ENCODE measurements at regions not wholly inside any gene's neighbourhood (a gene's known extent, or its start where the extent isn't known, plus 50 kb on each side); places are given as distances from the start of the nearest gene placed in this dataset.

GRCh38 chr10:28986117-28986792, 302.6 kb upstream of the LYZL1 start (continued):
- TF ChIP-seq SRF (CRISPR knock-in tag; IDR thresholded peaks at IDR 0.05) (no peak), JUN (IDR thresholded peaks at IDR 0.05; ENCODE audit: borderline replicate concordance, low read depth, low read length) (0 out of 2 replicates have a peak, but pooled peaks have one; percentile 32), JUN (CRISPR knock-in tag; IDR thresholded peaks at IDR 0.05; ENCODE audit: borderline replicate concordance) (no peak), TEAD2 (tag; IDR thresholded peaks at IDR 0.05) (peak; percentile 46; the same call in 1 of the 2 replicates), MECOM (CRISPR knock-in tag; IDR thresholded peaks at IDR 0.05) (peak; percentile 77), RFX1 (IDR thresholded peaks at IDR 0.05) (no peak), NCOA6 (IDR thresholded peaks at IDR 0.05) (no peak), KLF16 (IDR thresholded peaks at IDR 0.05) (no peak), FOSL1 (tag; conservative IDR thresholded peaks at IDR 0.05) (peak; percentile 92)

GRCh38 chr10:28986856-28987255, 302.0 kb upstream of the LYZL1 start:
- Histone ChIP-seq H3K4me3 (no peak overlapping the region), H3K79me2 (ENCODE audit: control insufficient read depth, insufficient read depth, low read length) (no peaks in the 10 kb centered on the region), H3K9me1 (ENCODE audit: control insufficient read depth, insufficient read depth, low read length) (no peaks in the 10 kb centered on the region), H3K27ac (ENCODE audit: extremely low read depth, low read depth, low read length) (0 out of 3 replicates have a peak overlapping the region, but pooled peaks have one; percentile 30), H2AFZ (ENCODE audit: low read depth, low read length) (peak overlapping the region; percentile 75), H3K9ac (ENCODE audit: insufficient read depth in 1 of 2, low read depth in 2 of 2, low read length in 2 of 2) (no peak overlapping the region), H3K27me3 (ENCODE audit: control insufficient read depth in 2 of 2, insufficient read depth in 2 of 2, low read length in 2 of 2) (no peaks in the 10 kb centered on the region), H3K4me1 (replicated peaks in 1 of 2; ENCODE audit: control insufficient read depth in 2 of 2, insufficient read depth in 2 of 2, low read length in 2 of 2) (peaks cover 8 to 31% of the 10 kb centered on the region in 2 experiments; a peak in 4 of 5 replicates), H3K9me3 (replicated peaks; ENCODE audit: control insufficient read depth, insufficient read depth, low read depth, low read length) (no peaks in the 10 kb centered on the region), H3K36me3 (ENCODE audit: control insufficient read depth, insufficient read depth, low read length) (no peaks in the 10 kb centered on the region), H3K4me2 (ENCODE audit: insufficient read depth, low read length) (no peak overlapping the region), H4K20me1 (replicated peaks; ENCODE audit: control insufficient read depth, insufficient read depth, low read length) (no peaks in the 10 kb centered on the region)
- no TSS peak for BruUV-seq (replicated peaks)
- CTCF ChIA-PET (ENCODE audit: low intra/inter-chr PET ratio) = no interaction called here
- POLR2A ChIA-PET = no interaction called here
- ATAC-seq (no peak), DNase-seq (ENCODE audit: extremely low read depth in 1 of 4, low spot score in 3 of 4) (no peak), FAIRE-seq (no peak)
- intact Hi-C loops (cut with micrococcal nuclease) = no loop called here
- WGBS (ENCODE audit: insufficient coverage, low coverage, missing lambda C conversion rate) = 67% methylated on average over 3 of the region's 3 CpGs
- in situ Hi-C loops (cut with MboI) = loop anchor here (5.0 kb wide), 1 partner anchor 320 kb away; no protein-coding TSS in a partner anchor
- TF ChIP-seq CBFA2T2 (conservative IDR thresholded peaks at IDR 0.05) (no peak), ZNF175 (CRISPR knock-in tag; IDR thresholded peaks at IDR 0.05; ENCODE audit: low read depth) (0 out of 2 replicates have a peak, but pooled peaks have one; percentile 11), ZNF592 (IDR thresholded peaks at IDR 0.05) (peak; percentile 12; the same call in 1 of the 2 replicates), MEIS2 (IDR thresholded peaks at IDR 0.05; ENCODE audit: partially characterized antibody) (peak; percentile 4), GABPA (tag; conservative IDR thresholded peaks at IDR 0.05; ENCODE audit: low read depth) (peak; percentile 13; the same call in 1 of the 2 replicates), SMAD4 (CRISPR knock-in tag; conservative IDR thresholded peaks at IDR 0.05) (0 out of 2 replicates have a peak, but pooled peaks have one; percentile 11), ETV1 (tag; conservative IDR thresholded peaks at IDR 0.05; ENCODE audit: low read depth) (peak; percentile 17; the same call in 1 of the 2 replicates)
